Activated CD4-positive, CD25-positive, alpha-beta regulatory T cell treated with anti-CD3 and anti-CD28 coated beads, Interleukin-2, amount 50 U/mL, for 24 hours (primary cell): ENCODE measurements at regions not wholly inside any gene's neighbourhood (a gene's known extent, or its start where the extent isn't known, plus 50 kb on each side); places are given as distances from the start of the nearest gene placed in this dataset.
"Not testable (repeated sequence)": the region's sequence is repeated elsewhere in the genome, so short reads cannot be mapped to it uniquely, and the experiment has no call there.

Source experiments
- ATAC-seq, 2 donors: fragments of 150-1000 bp; cut with Tn5 transposase; one replicate each; pipeline ENCODE4 v1.10.0; 2021; ENCODE audit warnings: mild to moderate bottlenecking in 1 of 2, moderate library complexity in 1 of 2

DNA sequence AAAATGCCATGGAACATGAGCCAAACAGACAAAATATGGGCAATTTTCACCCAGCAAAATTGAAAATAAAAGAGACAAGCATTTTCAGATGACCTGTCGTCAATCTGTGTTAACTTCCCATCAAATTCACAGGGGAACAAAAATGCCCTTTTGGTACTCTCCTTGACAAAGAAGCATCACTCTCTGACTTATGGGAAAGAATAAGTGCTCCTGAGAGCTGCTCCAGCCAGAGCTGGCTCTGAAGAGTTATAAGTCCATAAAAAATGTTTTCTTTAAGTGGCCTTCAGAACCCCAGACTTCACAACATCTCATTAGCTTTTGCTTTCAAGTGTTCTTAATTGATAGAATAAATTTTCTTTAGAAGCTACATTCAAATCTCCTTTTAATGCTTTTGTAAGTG lies 721.4 kb upstream of the GOT2 start:
- ATAC-seq: no peak

GRCh38 chr16:59450513-59450912 lies 716.4 kb upstream of the GOT2 start:
- not testable (repeated sequence) for ATAC-seq

GRCh38 chr16:59440502-59440901 lies 706.4 kb upstream of the GOT2 start:
- ATAC-seq: no peak

GRCh38 chr16:59432896-59433295 lies 698.8 kb upstream of the GOT2 start:
- no peak for ATAC-seq

GRCh38 chr16:59432276-59432675 lies 698.2 kb upstream of the GOT2 start:
- ATAC-seq: no peak

DNA sequence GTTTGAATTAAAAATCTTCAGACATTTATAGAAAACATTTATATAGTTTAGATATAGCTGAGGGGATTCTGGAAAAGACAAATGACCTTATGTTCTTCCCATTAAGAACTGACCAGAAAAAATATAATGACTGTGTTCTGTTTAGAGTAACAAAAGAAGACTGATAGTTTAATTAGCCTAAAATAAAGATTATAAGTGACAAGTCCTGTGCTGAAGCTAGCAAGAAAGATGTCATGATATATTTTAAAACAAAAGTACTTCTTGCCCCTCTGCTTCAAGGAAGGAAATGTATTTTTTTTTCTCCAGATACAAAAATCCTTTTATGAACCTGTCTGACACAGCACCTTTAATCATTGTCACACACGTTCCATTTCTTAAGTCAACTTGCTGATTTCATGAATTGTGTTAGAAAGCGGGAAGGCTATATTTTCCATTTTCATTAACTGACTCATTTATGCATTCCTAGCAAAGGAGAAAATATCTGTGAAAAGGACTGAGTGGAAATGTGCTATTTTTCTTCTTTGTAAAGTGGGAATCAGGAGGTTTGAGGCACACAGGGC lies 690.7 kb upstream of the GOT2 start:
- ATAC-seq: no peak

DNA sequence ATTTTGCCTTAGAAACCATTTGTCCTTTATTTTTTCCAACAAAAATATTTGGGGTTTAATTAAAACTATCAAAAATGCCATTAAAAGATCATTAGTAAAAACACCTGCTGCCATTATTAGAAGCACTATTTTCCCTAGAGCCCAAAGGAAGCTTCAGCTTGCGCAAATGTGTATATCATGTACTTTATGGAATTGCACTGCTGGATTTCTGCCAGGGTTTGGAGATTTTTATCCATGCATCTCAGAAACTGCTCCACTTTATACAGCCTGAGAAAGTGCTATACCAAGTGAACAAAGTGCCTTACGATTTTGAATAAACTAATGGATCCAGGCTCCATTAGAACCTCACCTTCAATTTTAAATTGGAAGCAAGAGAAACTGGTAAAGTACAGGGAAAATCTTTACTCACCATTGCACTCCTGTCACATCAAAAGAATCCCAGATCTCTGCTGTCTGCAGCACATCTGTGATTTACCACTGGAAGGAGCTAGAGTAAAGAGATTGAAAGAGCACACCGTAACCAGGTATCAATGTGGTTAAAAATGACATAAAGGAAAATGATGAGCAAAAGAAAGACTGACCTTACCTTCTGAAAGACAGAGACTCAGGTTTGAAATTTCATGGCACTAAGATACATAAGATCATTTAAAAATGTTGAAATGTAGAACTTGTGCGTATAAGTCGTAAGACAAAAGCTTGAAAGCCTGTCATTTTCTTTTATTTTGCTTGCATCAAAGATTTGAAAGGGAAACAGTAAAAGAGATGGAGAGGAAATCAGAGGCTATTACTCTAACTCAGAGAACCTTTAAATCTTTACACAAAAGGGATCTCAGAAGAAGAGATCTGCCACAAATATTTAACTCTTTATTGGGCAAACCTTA lies 678.1 kb upstream of the GOT2 start:
- no peak for ATAC-seq

- no peak for ATAC-seq
These were observed 676.3 kb upstream of the GOT2 start for GRCh38 chr16:59410451-59410850.

DNA sequence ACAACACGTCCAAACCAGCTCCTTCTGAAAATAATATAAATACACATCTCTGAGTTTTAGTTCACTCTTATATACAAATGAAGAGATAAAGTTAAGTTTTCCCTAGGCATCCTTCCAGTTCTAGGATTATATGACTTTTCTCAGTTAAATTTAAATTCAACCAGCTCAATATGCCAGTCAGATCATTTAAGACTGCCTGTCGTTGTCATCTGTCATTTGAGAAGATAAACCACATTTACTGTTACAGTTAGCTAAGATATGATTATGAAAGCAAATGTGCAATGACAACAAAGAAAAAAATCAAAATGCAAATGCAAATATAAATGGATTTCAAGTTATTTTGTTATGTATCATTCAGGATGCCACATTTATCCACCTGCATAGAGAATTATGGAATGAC lies 671.7 kb upstream of the GOT2 start:
- ATAC-seq: no peak

DNA sequence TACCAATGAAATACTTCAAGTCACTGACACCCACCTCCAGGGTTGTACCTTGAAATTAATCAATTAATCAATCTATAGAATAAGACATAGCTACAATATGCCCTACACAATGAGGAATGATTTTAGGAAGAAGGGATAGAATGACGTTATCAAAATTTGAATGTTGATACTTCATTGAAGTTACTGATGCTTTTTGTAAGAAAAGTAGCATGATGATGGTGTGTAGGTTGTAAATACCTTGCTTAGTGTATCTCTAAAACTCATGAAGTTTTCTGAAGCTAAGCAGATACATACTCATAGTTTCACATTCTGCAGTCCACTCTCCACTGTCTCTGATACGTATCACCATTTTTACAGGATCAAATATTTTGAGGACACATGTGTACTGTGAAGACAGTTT lies 670.4 kb upstream of the GOT2 start:
- ATAC-seq: no peak

DNA sequence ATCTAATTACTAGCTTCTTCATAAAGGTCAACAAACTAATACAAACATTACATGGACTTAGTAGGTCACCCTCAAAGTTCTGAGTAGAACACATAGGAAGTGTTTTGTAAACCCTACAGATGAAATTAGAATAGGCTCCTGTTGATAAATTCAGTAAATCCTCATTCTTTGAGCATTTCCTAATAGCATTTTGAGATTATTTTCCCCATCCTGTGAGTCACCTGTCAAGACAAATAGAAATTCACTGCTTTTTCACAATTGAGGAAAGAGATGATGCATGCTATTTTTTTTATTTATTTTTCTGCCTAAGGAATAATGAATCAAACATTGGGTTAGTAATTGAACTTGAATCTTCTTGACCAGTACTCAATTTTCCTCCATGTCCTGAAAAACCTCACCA lies 666.7 kb upstream of the GOT2 start:
- ATAC-seq: no peak

DNA sequence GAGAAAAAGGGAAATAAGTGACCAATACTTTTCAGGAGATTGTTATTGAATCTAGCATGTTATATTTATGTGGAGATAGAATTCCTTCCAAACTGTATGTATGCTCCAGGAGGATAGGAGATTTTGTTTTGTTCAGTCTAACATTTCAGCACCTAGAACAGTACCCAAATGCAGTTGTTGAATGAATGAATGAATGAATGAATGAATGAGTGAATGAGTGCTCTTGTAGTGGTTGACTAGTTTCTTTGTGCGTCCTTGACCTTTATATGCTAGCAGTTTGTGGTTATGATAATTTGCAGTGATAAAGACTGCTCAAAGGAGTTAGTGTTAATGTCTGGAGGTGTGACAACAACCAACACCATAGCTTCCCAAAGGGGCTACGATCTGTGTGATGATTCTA lies 663.5 kb upstream of the GOT2 start:
- ATAC-seq: no peak

- ATAC-seq: no peak
These were observed 660.4 kb upstream of the GOT2 start for GRCh38 chr16:59394526-59394925.

DNA sequence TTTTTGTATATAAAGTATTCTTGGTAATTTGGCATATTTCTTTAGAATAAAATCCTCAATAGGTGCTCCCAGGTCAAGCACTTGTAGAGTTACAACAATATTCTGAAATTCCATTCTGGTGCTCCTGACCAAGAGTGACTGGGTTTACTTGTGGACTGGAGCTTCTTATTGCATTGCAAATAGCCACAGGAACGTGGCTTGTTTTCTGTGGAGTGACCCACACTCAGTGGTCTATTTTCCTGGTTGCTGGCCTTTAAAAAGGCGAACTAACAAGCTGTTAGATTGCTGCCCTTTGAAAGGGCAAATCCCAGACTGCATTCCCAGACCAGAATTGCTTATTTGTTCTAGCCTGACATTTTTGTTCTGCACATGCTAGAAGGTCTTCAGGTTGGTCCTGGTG lies 658.8 kb upstream of the GOT2 start:
- no peak for ATAC-seq

GRCh38 chr16:59391617-59392364 lies 657.7 kb upstream of the GOT2 start:
- no peak for ATAC-seq

GRCh38 chr16:59385959-59386358 lies 651.8 kb upstream of the GOT2 start:
- no peak for ATAC-seq

DNA sequence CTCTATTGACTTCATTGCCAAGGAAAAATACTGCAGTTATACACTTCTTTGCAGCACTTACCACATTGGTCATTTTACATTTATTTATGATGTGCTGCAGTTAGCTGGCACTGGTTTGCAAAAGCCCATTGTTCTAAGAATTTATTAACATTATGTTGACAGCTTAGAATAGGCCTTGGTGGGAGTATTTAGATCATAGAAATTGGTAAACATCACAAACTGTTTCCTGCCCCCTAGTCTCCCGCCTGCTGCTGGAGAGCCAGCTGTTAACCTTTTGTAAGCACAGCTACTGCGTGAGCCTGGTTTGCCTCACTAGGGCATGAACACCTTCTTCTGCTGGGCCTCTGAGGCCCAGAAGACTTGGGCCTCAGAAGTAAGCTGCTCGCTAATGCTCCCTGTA lies 651.4 kb upstream of the GOT2 start:
- ATAC-seq: no peak

DNA sequence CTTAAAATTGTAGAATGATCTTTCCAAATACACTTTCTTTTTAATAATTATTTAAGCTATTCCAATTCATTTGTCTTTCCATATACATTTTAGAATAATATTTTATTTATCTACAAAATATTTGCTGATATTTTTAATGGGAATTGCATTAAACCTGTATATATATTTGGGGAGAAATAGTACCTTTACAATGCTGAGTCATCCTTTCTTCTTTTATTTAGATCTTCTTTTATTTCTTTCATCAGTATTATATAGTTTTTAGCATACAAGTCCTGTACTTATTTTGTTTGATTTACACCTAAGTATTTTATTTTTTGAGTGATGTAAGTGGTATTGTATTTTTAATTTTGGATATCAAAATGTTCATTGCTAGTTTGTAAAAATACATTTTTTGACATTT lies 639.5 kb upstream of the GOT2 start:
- no peak for ATAC-seq

DNA sequence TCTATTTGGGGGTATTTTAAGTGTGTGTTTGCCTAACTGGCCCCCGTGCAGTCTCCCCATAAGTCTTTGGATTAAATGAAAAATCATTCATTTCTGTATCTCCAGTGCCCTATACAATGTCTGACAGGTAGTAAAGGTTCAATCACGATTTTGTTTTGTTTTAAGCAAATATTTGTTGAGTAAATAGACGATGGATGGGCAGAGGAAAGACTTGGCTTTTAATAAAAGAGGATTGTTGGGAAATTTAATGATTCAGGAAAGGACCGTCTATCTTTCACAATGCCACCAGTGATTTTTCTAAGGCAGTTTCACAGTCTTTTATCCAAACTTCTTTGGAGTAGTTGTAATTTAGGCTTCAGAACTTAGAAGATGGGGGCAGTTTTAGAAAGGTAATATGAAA lies 636.6 kb upstream of the GOT2 start:
- no peak for ATAC-seq

GRCh38 chr16:59369523-59369922 lies 635.4 kb upstream of the GOT2 start:
- ATAC-seq: no peak

GRCh38 chr16:59368586-59368985 lies 634.5 kb upstream of the GOT2 start:
- ATAC-seq: no peak

DNA sequence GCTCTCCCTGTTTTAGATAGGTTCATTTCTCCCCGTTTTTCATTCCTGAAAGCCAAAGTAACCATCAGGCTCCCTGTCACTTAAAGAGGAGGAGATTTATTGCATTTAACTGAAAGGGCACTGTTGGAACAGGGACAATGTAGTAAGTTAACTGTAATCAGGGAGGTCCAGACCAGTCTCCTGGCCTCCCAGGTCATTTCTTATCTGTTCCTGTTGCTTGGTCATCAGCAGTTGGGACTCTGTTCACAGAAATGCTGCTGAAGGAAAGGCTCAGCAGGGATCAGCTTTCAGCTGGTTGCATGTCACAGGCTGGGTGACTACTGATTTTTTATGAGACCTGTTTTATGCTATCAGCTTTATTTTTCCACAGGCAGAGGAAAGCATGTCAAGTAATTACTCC lies 622.6 kb upstream of the GOT2 start:
- ATAC-seq: no peak

- no peak for ATAC-seq
These were observed 622.0 kb upstream of the GOT2 start for GRCh38 chr16:59356144-59356543.

- ATAC-seq: no peak
These were observed 621.6 kb upstream of the GOT2 start for GRCh38 chr16:59355704-59356103.
